PC-3 (cell line): ENCODE measurements at regions not wholly inside any gene's neighbourhood (a gene's known extent, or its start where the extent isn't known, plus 50 kb on each side); places are given as distances from the start of the nearest gene placed in this dataset.
A peak's percentile ranks its signal among the peaks of the same experiment; 100 is the strongest.

Experiments used
- ATAC-seq: fragments of 200-7000 bp; cut with Tn5 transposase; 2 replicates; pipeline ENCODE4 v1.9.1; 2020; ENCODE audit warnings: mild to moderate bottlenecking, moderate library complexity
- BruUV-seq: library from RNA; stranded (reverse); fragments of 400-500 nt; replicated peaks from 2 replicates; lab custom pipeline; 2021; lab: Mats Ljungman, UMichigan
- CTCF ChIA-PET: fragments of 300-600 bp; sonication (Branson Sonifier 250); formaldehyde crosslinking; loops from one replicate; lab custom pipeline; 2022; ENCODE audit warnings: antibody characterized with exemption; lab: Charles Lee
- POLR2A ChIA-PET: fragments of 300-600 bp; sonication (Branson Sonifier 250); formaldehyde crosslinking; loops from one replicate; lab custom pipeline; 2022; ENCODE audit warnings: antibody characterized with exemption; ENCODE audit not compliant: unreplicated experiment; lab: Charles Lee
- DNase-seq: peaks from one replicate; pipeline ENCODE4 v3.0.0-alpha.2; 2015
- H2AFZ ChIP-seq: fragments of 300-600 bp; sonication (generic); 2 replicates; pipeline ENCODE4 v1.6.0; 2016; ENCODE audit warnings: antibody characterized with exemption, low read length
- H3F3A ChIP-seq: fragments of 300-600 bp; sonication (generic); one replicate; pipeline ENCODE4 v1.6.0; 2017; ENCODE audit warnings: antibody characterized with exemption, low read length, control low read depth, mild to moderate bottlenecking; ENCODE audit not compliant: unreplicated experiment
- H3K27ac ChIP-seq: fragments of 300-600 bp; sonication (generic); 2 replicates; pipeline ENCODE4 v1.5.1; 2016; ENCODE audit warnings: mild to moderate bottlenecking, low read length
- H3K27me3 ChIP-seq: fragments of 300-600 bp; sonication (generic); 2 replicates; pipeline ENCODE4 v1.6.1; 2016; ENCODE audit warnings: low read length, mixed read lengths
- H3K36me3 ChIP-seq: fragments of 300-600 bp; sonication (generic); 2 replicates; pipeline ENCODE4 v1.6.1; 2016; ENCODE audit warnings: low read depth, mixed run types, low read length, mixed read lengths
- H3K4me1 ChIP-seq: fragments of 300-600 bp; sonication (generic); 2 replicates; pipeline ENCODE4 v1.5.1; 2016; ENCODE audit warnings: low read length; ENCODE audit not compliant: insufficient read depth
- H3K4me2 ChIP-seq: fragments of 300-600 bp; sonication (generic); 2 replicates; pipeline ENCODE4 v1.6.0; 2016; ENCODE audit warnings: low read length
- H3K4me3 ChIP-seq: fragments of 300-600 bp; sonication (generic); 2 replicates; pipeline ENCODE4 v1.5.1; 2016; ENCODE audit warnings: mild to moderate bottlenecking, low read length, mixed read lengths
- H3K79me2 ChIP-seq: fragments of 300-600 bp; sonication (generic); 2 replicates; pipeline ENCODE4 v1.6.1; 2017; ENCODE audit warnings: low read length, mixed read lengths
- H3K9ac ChIP-seq: fragments of 300-600 bp; sonication (generic); 2 replicates; pipeline ENCODE4 v1.6.0; 2016; ENCODE audit warnings: mild to moderate bottlenecking, low read length
- H3K9me2 ChIP-seq: fragments of 300-600 bp; sonication (generic); replicated peaks from 2 replicates; pipeline ENCODE4 v1.6.1; 2016; ENCODE audit warnings: mixed run types, low read length, mixed read lengths
- H3K9me3 ChIP-seq: fragments of 300-600 bp; sonication (generic); 2 replicates; pipeline ENCODE4 v1.6.1; 2016; ENCODE audit warnings: low read length, mixed read lengths
- H4K20me1 ChIP-seq: fragments of 300-600 bp; sonication (generic); 2 replicates; pipeline ENCODE4 v1.6.1; 2016; ENCODE audit warnings: low read length, mixed read lengths
- EZH2 ChIP-seq: fragments of 300-600 bp; sonication (generic); IDR thresholded peaks from one replicate; pipeline ENCODE4 v1.6.1; 2017; ENCODE audit warnings: antibody characterized with exemption, mild to moderate bottlenecking, low read length; ENCODE audit not compliant: unreplicated experiment
- EZH2phosphoT487 ChIP-seq: fragments of 300-600 bp; sonication (generic); IDR thresholded peaks from 2 replicates; pipeline ENCODE4 v1.6.1; 2018; ENCODE audit warnings: mild to moderate bottlenecking, antibody characterized with exemption, low read length, borderline replicate concordance
- intact Hi-C: fragments of 100-400 bp; cut with micrococcal nuclease; formaldehyde crosslinking; loops from 2 replicates; pipeline ENCODE4 v1.9.0; 2023
- TF ChIP-seq, protein P1 (sequence below): fragments of 300-600 bp; sonication (generic); conservative IDR thresholded peaks from 2 replicates; pipeline ENCODE4 v1.5.1; 2017; ENCODE audit warnings: antibody characterized with exemption, low read depth, mild to moderate bottlenecking, low read length

DNA sequence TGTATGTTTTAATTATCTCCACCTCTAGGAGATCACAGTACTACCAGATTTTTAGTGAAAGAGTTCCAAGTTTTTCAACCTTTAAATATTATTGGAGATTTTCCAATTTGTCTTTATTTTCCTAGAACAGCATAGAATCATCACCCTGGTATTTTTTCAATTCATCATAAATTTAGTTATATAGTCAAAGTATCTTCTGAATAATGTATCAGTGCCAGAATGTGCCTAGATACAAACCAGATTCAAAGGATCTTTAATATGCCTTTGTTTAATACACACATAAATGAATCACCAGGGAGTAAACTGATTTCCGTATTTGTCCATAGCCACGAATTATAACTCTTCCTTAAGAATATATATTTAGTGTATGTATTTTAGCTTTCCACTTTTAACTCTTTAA, 1373.1 kb downstream of the STIM2 start:
- ATAC-seq, result peak; percentile 79
- POLR2A ChIA-PET, result no interaction called here
- H3K4me1 ChIP-seq, result peaks cover 24% of the 10 kb centered on the region

DNA sequence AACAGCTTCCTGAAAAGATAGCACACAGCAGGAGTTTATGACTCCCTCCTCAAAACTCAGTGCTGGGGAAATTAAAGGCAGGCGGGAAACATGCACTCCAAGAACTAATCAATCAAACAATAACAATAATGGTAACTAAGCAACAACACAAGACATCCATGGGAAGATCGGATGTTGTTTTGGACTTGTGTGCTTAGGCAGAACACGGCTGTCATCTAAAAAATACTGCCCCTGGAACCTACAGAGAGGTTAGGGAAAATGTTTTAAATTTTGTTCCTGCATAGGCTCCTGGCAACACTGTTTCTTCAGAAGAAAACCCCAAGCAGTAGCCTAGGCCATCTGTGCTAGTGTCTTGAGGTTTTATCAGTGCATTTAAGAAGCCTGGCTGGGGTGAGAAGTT, 1378.2 kb downstream of the STIM2 start:
- ChIA-PET POLR2A (no interaction called here), CTCF (no interaction called here)
- H3K4me3 ChIP-seq, result no peak overlapping the region
- intact Hi-C loops, result no loop called here
- no peaks in the 10 kb centered on the region for H3K79me2 ChIP-seq
- TF ChIP-seq, protein P1, sequence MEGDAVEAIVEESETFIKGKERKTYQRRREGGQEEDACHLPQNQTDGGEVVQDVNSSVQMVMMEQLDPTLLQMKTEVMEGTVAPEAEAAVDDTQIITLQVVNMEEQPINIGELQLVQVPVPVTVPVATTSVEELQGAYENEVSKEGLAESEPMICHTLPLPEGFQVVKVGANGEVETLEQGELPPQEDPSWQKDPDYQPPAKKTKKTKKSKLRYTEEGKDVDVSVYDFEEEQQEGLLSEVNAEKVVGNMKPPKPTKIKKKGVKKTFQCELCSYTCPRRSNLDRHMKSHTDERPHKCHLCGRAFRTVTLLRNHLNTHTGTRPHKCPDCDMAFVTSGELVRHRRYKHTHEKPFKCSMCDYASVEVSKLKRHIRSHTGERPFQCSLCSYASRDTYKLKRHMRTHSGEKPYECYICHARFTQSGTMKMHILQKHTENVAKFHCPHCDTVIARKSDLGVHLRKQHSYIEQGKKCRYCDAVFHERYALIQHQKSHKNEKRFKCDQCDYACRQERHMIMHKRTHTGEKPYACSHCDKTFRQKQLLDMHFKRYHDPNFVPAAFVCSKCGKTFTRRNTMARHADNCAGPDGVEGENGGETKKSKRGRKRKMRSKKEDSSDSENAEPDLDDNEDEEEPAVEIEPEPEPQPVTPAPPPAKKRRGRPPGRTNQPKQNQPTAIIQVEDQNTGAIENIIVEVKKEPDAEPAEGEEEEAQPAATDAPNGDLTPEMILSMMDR, result no peak
- no peak for TF ChIP-seq EZH2
- TF ChIP-seq EZH2phosphoT487, result no peak
- DNase-seq, result no peak
- no peak overlapping the region for H3K9ac ChIP-seq
- ATAC-seq, result no peak
- no peaks in the 10 kb centered on the region for H3K27me3 ChIP-seq
- H2AFZ ChIP-seq, result no peak overlapping the region
- no peaks in the 10 kb centered on the region for H4K20me1 ChIP-seq
- H3K4me1 ChIP-seq, result peaks cover 19% of the 10 kb centered on the region
- H3K27ac ChIP-seq, result no peak overlapping the region
- BruUV-seq, result no TSS peak
- H3F3A ChIP-seq, result no peaks in the 10 kb centered on the region
- no peaks in the 10 kb centered on the region for H3K9me3 ChIP-seq
- H3K4me2 ChIP-seq, result no peak overlapping the region
- H3K9me2 ChIP-seq, result no peaks in the 10 kb centered on the region
- H3K36me3 ChIP-seq, result no peaks in the 10 kb centered on the region

More for the DNA sequence above, 1373.1 kb downstream of the STIM2 start:
- Histone ChIP-seq H3F3A (no peaks in the 10 kb centered on the region), H3K27me3 (no peaks in the 10 kb centered on the region), H3K9me2 (no peaks in the 10 kb centered on the region), H2AFZ (no peak overlapping the region), H4K20me1 (no peaks in the 10 kb centered on the region), H3K9ac (no peak overlapping the region), H3K79me2 (no peaks in the 10 kb centered on the region), H3K36me3 (no peaks in the 10 kb centered on the region), H3K9me3 (no peaks in the 10 kb centered on the region), H3K4me2 (0 out of 2 replicates have a peak overlapping the region, but pooled peaks have one; percentile 16), H3K27ac (no peak overlapping the region), H3K4me3 (no peak overlapping the region)
- no peak for TF ChIP-seq EZH2
- TF ChIP-seq, protein P1, result no peak
- no peak for TF ChIP-seq EZH2phosphoT487
- CTCF ChIA-PET, result no interaction called here
- BruUV-seq, result no TSS peak
- peak; percentile 43 for DNase-seq
- intact Hi-C loops, result no loop called here

DNA sequence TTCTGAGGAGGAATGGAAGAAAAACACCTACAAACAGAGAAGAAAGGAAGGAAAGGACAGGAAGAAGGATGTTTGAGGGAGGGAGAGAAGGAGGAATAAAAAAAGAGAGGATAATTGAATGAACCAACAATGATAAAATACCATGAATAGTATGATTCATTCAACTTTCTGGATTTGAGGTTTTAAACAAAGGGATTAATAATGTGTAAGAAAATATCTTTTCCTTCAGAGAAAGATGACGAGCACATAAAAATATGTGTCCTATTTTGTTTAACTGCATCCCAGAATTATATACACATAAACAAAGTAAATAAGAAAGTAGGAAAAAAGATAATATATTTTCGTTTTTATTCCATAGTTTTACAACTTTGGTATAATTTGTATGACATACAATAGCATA, 1380.4 kb downstream of the STIM2 start:
- Histone ChIP-seq H3K27me3 (no peaks in the 10 kb centered on the region), H3K4me2 (no peak overlapping the region), H4K20me1 (no peaks in the 10 kb centered on the region), H2AFZ (no peak overlapping the region), H3K36me3 (no peaks in the 10 kb centered on the region), H3K9me3 (no peaks in the 10 kb centered on the region), H3K4me3 (no peak overlapping the region), H3K79me2 (no peaks in the 10 kb centered on the region), H3K4me1 (0 out of 2 replicates have a peak, but pooled peaks cover 10% of the 10 kb centered on the region), H3F3A (no peaks in the 10 kb centered on the region), H3K9me2 (no peaks in the 10 kb centered on the region), H3K9ac (no peak overlapping the region), H3K27ac (no peak overlapping the region)
- peak; percentile 42; the same call in 1 of the 2 replicates for ATAC-seq
- no TSS peak for BruUV-seq
- TF ChIP-seq EZH2phosphoT487, result no peak
- no peak for TF ChIP-seq EZH2
- TF ChIP-seq, protein P1, result no peak
- ChIA-PET CTCF (no interaction called here), POLR2A (no interaction called here)
- intact Hi-C loops, result no loop called here
- peak; percentile 26 for DNase-seq
